GM12878 (cell line): ENCODE measurements at regions not wholly inside any gene's neighbourhood (a gene's known extent, or its start where the extent isn't known, plus 50 kb on each side); places are given as distances from the start of the nearest gene placed in this dataset.

Experiments used
- ATAC-seq: fragments of 200-7000 bp; cut with Tn5 transposase; 3 replicates; pipeline ENCODE4 v1.9.1; 2020; ENCODE audit warnings: mild to moderate bottlenecking, moderate library complexity
- BruUV-seq: library from RNA; stranded (reverse); fragments of 400-500 nt; replicated peaks from 2 replicates; lab custom pipeline; 2021; lab: Mats Ljungman, UMichigan
- CTCF ChIA-PET: fragments of 300-600 bp; sonication (Branson Sonifier 250); formaldehyde crosslinking; extraction: SDS; loops from one replicate; lab custom pipeline; 2021; ENCODE audit warnings: inconsistent platforms; lab: Yijun Ruan, JAX
- POLR2A ChIA-PET: fragments of 350-600 bp; formaldehyde crosslinking; extraction: SDS; loops from one replicate; lab custom pipeline; 2021; ENCODE audit warnings: inconsistent platforms; lab: Charles Lee
- RAD21 ChIA-PET: fragments of 300-600 bp; sonication (Branson Sonifier 250); formaldehyde crosslinking; loops from one replicate; lab custom pipeline; 2023; ENCODE audit warnings: antibody characterized with exemption; ENCODE audit not compliant: unreplicated experiment; lab: Charles Lee
- SMC1A ChIA-PET: fragments of 300-600 bp; sonication (Branson Sonifier 250); formaldehyde crosslinking; loops from one replicate; lab custom pipeline; 2023; ENCODE audit not compliant: unreplicated experiment, uncharacterized antibody; lab: Charles Lee
- DNase-seq: peaks from one replicate; pipeline ENCODE4 v3.0.0-alpha.2; 2011; ENCODE audit warnings: low read depth, low spot score
- FAIRE-seq: peaks from 3 replicates; lab custom pipeline; 2011; peaks lifted over from hg19 to GRCh38; lab: Jason Lieb, UNC
- H2AFZ ChIP-seq: 2 replicates; pipeline ENCODE4 v1.6.0; 2011; ENCODE audit warnings: low read depth, low read length, control low read depth; ENCODE audit not compliant: control insufficient read depth
- H3K27ac ChIP-seq: 2 replicates; pipeline ENCODE4 v1.5.1; 2011; ENCODE audit warnings: control low read depth; ENCODE audit not compliant: control insufficient read depth, insufficient read depth
- H3K27me3 ChIP-seq, 2 experiments: replicated peaks in 1 of 2; 2 replicates each; pipeline versions ENCODE4 v1.6.0 to v1.6.1; 2011; ENCODE audit warnings: low read length in 1 of 2; ENCODE audit not compliant: control insufficient read depth in 2 of 2, insufficient read depth in 2 of 2
- H3K36me3 ChIP-seq, 2 experiments: 2 replicates each; pipeline ENCODE4 v1.5.1; 2011; ENCODE audit warnings: low read length in 1 of 2; ENCODE audit not compliant: control insufficient read depth in 2 of 2, insufficient read depth in 2 of 2
- H3K4me1 ChIP-seq: 2 replicates; pipeline ENCODE4 v1.6.1; 2011; ENCODE audit warnings: mild to moderate bottlenecking, low read length, moderate library complexity, mixed read lengths; ENCODE audit not compliant: control insufficient read depth, insufficient read depth
- H3K4me2 ChIP-seq: 2 replicates; pipeline ENCODE4 v1.6.0; 2011; ENCODE audit warnings: control low read depth; ENCODE audit not compliant: control insufficient read depth, insufficient read depth
- H3K4me3 ChIP-seq: fragments of 200-600 bp; sonication (generic); 2 replicates; pipeline ENCODE4 v1.5.1; 2016
- H3K79me2 ChIP-seq: 2 replicates; pipeline ENCODE4 v1.6.0; 2011; ENCODE audit warnings: low read length; ENCODE audit not compliant: control insufficient read depth, insufficient read depth
- H3K9ac ChIP-seq: 2 replicates; pipeline ENCODE4 v1.8.0; 2011; ENCODE audit warnings: low read length, control low read depth, mixed read lengths; ENCODE audit not compliant: control insufficient read depth, insufficient read depth
- H3K9me3 ChIP-seq: replicated peaks from 3 replicates; pipeline ENCODE4 v1.5.1; 2011; ENCODE audit warnings: mild to moderate bottlenecking, low read length; ENCODE audit not compliant: control insufficient read depth, insufficient read depth
- H4K20me1 ChIP-seq: 2 replicates; pipeline ENCODE4 v1.6.0; 2011; ENCODE audit not compliant: control insufficient read depth, insufficient read depth
- EP300 ChIP-seq, 2 experiments: fragments of 150-350 bp in 1 of 2; IDR thresholded peaks; 2 replicates each; pipeline ENCODE4 v1.6.1; 2011 to 2012; ENCODE audit warnings: low read depth in 2 of 2, low read length in 2 of 2, borderline replicate concordance in 1 of 2, improper control_type of control experiment in 1 of 2, inconsistent platforms in 1 of 2; ENCODE audit not compliant: control insufficient read depth in 1 of 2
- IKZF2 ChIP-seq, 2 experiments: fragments of 450-650 bp; IDR thresholded peaks; 2 replicates each; pipeline ENCODE4 v1.6.1; 2017; ENCODE audit warnings: mild to moderate bottlenecking in 2 of 2, moderate library complexity in 2 of 2
- WGBS: methylation state at CpG from one replicate; pipeline ENCODE4 v1.1.6; 2016; ENCODE audit warnings: low lambda C conversion rate; ENCODE audit not compliant: insufficient replicate concordance, insufficient coverage; ENCODE audit errors: missing lambda C conversion rate; 5-methylcytosine and 5-hydroxymethylcytosine counted together
- in situ Hi-C: fragments of 300-500 bp; cut with MboI; formaldehyde crosslinking; loops from 9 replicates; pipeline ENCODE4 v1.14.3; 2018; ENCODE audit warnings: mixed read lengths
- intact Hi-C: fragments of 100-400 bp; cut with micrococcal nuclease; formaldehyde crosslinking; loops from one replicate; pipeline ENCODE4 v1.14.2; 2022; ENCODE audit not compliant: unreplicated experiment
- TF ChIP-seq, protein P1 (sequence below): IDR thresholded peaks from 2 replicates; pipeline ENCODE4 v1.6.1; 2012; ENCODE audit warnings: improper control_type of control experiment, low read depth, low read length; ENCODE audit not compliant: insufficient replicate concordance

DNA sequence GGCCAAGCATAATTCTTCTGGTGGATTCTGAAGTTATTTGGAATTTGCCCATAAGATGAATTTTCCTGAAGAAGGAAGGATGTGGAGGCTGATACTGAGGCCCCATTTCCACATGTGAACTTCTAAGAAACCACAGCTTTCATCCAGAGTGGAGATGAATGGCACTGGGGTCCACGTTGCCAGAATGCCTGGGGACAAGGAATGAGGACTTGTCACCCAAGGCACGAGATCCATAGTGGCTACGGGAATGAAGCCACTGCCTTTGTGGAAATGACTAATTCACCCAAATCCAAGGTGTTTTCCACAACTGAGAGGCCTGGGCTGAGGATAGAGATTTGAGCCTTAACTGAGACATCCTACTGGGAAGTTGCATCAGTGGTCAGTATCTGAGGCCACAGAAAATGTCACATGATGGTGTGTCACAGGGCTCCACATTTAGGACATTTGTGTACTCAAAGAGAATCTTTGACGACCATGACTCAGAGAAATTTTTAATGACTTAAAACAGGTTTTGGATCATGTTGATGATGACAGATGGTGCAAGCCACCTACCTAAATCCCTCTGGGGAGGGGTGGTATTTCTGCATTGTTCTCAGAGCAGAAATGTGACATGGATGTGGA lies 286.1 kb downstream of the SOX11 start (continued):
- TF ChIP-seq, protein P1, sequence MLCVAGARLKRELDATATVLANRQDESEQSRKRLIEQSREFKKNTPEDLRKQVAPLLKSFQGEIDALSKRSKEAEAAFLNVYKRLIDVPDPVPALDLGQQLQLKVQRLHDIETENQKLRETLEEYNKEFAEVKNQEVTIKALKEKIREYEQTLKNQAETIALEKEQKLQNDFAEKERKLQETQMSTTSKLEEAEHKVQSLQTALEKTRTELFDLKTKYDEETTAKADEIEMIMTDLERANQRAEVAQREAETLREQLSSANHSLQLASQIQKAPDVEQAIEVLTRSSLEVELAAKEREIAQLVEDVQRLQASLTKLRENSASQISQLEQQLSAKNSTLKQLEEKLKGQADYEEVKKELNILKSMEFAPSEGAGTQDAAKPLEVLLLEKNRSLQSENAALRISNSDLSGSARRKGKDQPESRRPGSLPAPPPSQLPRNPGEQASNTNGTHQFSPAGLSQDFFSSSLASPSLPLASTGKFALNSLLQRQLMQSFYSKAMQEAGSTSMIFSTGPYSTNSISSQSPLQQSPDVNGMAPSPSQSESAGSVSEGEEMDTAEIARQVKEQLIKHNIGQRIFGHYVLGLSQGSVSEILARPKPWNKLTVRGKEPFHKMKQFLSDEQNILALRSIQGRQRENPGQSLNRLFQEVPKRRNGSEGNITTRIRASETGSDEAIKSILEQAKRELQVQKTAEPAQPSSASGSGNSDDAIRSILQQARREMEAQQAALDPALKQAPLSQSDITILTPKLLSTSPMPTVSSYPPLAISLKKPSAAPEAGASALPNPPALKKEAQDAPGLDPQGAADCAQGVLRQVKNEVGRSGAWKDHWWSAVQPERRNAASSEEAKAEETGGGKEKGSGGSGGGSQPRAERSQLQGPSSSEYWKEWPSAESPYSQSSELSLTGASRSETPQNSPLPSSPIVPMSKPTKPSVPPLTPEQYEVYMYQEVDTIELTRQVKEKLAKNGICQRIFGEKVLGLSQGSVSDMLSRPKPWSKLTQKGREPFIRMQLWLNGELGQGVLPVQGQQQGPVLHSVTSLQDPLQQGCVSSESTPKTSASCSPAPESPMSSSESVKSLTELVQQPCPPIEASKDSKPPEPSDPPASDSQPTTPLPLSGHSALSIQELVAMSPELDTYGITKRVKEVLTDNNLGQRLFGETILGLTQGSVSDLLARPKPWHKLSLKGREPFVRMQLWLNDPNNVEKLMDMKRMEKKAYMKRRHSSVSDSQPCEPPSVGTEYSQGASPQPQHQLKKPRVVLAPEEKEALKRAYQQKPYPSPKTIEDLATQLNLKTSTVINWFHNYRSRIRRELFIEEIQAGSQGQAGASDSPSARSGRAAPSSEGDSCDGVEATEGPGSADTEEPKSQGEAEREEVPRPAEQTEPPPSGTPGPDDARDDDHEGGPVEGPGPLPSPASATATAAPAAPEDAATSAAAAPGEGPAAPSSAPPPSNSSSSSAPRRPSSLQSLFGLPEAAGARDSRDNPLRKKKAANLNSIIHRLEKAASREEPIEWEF = no peak

DNA sequence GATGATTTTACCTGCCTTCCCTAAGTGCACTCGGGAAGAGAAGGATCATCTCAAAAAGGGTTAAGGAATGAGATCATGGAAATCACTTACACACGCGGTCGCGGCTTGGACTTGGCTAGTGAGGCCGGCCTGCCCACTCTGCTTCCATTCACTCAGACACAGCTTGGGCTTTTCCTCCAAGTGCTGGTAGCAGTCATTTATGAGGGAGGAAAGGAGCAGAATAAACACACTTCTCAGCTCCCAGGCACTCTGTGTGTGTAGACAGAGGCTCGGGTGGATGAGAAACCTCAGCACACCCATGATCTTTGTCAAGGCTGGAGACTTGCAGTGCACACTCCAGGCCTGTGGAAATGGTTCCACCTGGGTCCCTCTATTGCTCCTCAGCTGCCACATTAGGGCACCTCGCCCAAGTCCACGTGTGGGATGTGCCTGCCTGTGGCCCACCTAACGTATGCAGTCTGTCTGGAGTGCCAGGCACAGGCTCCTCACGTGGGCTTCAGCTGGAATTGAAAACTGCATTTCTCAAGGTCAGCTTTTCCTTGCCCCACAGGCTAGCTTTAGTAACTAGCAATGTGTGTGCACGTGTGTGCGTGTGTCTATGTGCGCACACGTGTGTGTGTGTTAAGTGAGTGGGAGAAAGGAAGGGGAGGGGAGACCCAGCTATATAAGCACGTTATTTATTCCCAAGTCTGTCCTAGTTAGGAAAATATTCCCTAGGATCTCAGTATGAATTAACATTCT lies 288.4 kb downstream of the SOX11 start:
- no peak for FAIRE-seq
- BruUV-seq = no TSS peak

More for the DNA sequence above, 288.4 kb downstream of the SOX11 start:
- no peak overlapping the region for H3K4me3 ChIP-seq
- POLR2A ChIA-PET = no interaction called here
- H3K4me1 ChIP-seq = no peaks in the 10 kb centered on the region
- CTCF ChIA-PET = no interaction called here
- intact Hi-C loops = no loop called here
- no peaks in the 10 kb centered on the region; the same call in 2 of the 3 replicates for H3K9me3 ChIP-seq
- no peak for ATAC-seq
- SMC1A ChIA-PET = no interaction called here
- in situ Hi-C loops = no loop called here
- no peaks in the 10 kb centered on the region for H3K79me2 ChIP-seq
- 40% methylated on average over 16 of the region's 16 CpGs for WGBS
- H3K9ac ChIP-seq = no peak overlapping the region
- no peak overlapping the region for H3K27ac ChIP-seq
- no peaks in the 10 kb centered on the region for H4K20me1 ChIP-seq
- no peak overlapping the region for H2AFZ ChIP-seq
- H3K36me3 ChIP-seq = no peaks in the 10 kb centered on the region
- no peak for DNase-seq
- no peak overlapping the region for H3K4me2 ChIP-seq
- H3K27me3 ChIP-seq = no peaks in the 10 kb centered on the region; a peak in 2 of 4 replicates
- RAD21 ChIA-PET = no interaction called here
- TF ChIP-seq IKZF2 (IDR thresholded peaks at IDR 0.05) (no peak), EP300 (IDR thresholded peaks at IDR 0.05; ENCODE audit: borderline replicate concordance in 1 of 2, control insufficient read depth in 1 of 2, low read depth in 2 of 2, low read length in 2 of 2) (no peak)
